Upper lobe of right lung (tissue), 1 donor: ENCODE measurements at regions not wholly inside any gene's neighbourhood (a gene's known extent, or its start where the extent isn't known, plus 50 kb on each side); places are given as distances from the start of the nearest gene placed in this dataset.

Experiments
- ATAC-seq: fragments of 200-7000 bp; cut with Tn5 transposase; one replicate; pipeline ENCODE4 v1.9.1; 2020; ENCODE audit warnings: mild to moderate bottlenecking, moderate library complexity
- DNase-seq: peaks from one replicate; pipeline ENCODE4 v3.0.0-alpha.2; 2020
- H3K27ac ChIP-seq: fragments of 200-600 bp; one replicate; pipeline ENCODE4 v1.8.0; 2022
- H3K27me3 ChIP-seq: fragments of 200-600 bp; one replicate; pipeline ENCODE4 v1.8.0; 2022; ENCODE audit warnings: mild to moderate bottlenecking
- H3K36me3 ChIP-seq: fragments of 200-600 bp; one replicate; pipeline ENCODE4 v1.8.0; 2022
- H3K4me1 ChIP-seq: fragments of 200-600 bp; one replicate; pipeline ENCODE4 v1.8.0; 2022
- H3K4me3 ChIP-seq: fragments of 200-600 bp; one replicate; pipeline ENCODE4 v1.8.0; 2022; ENCODE audit warnings: mild to moderate bottlenecking
- H3K9me3 ChIP-seq: fragments of 200-600 bp; one replicate; pipeline ENCODE4 v1.8.0; 2022
- CTCF ChIP-seq: fragments of 200-600 bp; IDR thresholded peaks from one replicate; pipeline ENCODE4 v1.8.0; 2022; ENCODE audit warnings: antibody characterized with exemption
- intact Hi-C: fragments of 100-400 bp; cut with DNase I; formaldehyde crosslinking; loops from one replicate; pipeline ENCODE4 v1.11.0; 2022
- donor health status: DM: no; HTN: yes; CAD: no; lungs with severe emphysema.

GRCh38 chr2:196434217-196434616, 205.3 kb upstream of the CCDC150 start:
- no peak for DNase-seq
- Histone ChIP-seq H3K4me1 (peaks cover 8% of the 10 kb centered on the region), H3K27ac (no peak overlapping the region), H3K9me3 (no peaks in the 10 kb centered on the region), H3K4me3 (no peak overlapping the region), H3K36me3 (no peaks in the 10 kb centered on the region), H3K27me3 (no peaks in the 10 kb centered on the region)
- intact Hi-C loops, result no loop called here
- ATAC-seq, result peak; percentile 43
- TF ChIP-seq CTCF, result no peak

- H3K27me3 ChIP-seq, result no peaks in the 10 kb centered on the region
- no peak for TF ChIP-seq CTCF
- H3K9me3 ChIP-seq, result no peaks in the 10 kb centered on the region
- DNase-seq, result no peak
- H3K4me1 ChIP-seq, result peaks cover 8% of the 10 kb centered on the region
- no peak overlapping the region for H3K27ac ChIP-seq
- no peaks in the 10 kb centered on the region for H3K36me3 ChIP-seq
- intact Hi-C loops, result no loop called here
- no peak overlapping the region for H3K4me3 ChIP-seq
- ATAC-seq, result no peak
Measured at GRCh38 chr2:196435189-196435588, 204.3 kb upstream of the CCDC150 start.

- DNase-seq (no peak), ATAC-seq (no peak)
- no peaks in the 10 kb centered on the region for H3K27me3 ChIP-seq
- peaks cover 8% of the 10 kb centered on the region for H3K4me1 ChIP-seq
- H3K4me3 ChIP-seq, result no peak overlapping the region
- no peak overlapping the region for H3K27ac ChIP-seq
- TF ChIP-seq CTCF, result no peak
- H3K9me3 ChIP-seq, result no peaks in the 10 kb centered on the region
- no peaks in the 10 kb centered on the region for H3K36me3 ChIP-seq
- intact Hi-C loops, result no loop called here
Measured at GRCh38 chr2:196437626-196438025, 201.9 kb upstream of the CCDC150 start.

- no peaks in the 10 kb centered on the region for H3K27me3 ChIP-seq
Measured at GRCh38 chr2:196439760-196440159, 199.8 kb upstream of the CCDC150 start.

GRCh38 chr2:196440413-196440812, 199.1 kb upstream of the CCDC150 start:
- Histone ChIP-seq H3K27me3 (no peaks in the 10 kb centered on the region), H3K4me3 (no peak overlapping the region), H3K9me3 (no peaks in the 10 kb centered on the region), H3K4me1 (no peaks in the 10 kb centered on the region), H3K27ac (no peak overlapping the region), H3K36me3 (no peaks in the 10 kb centered on the region)
- no peak for DNase-seq
- intact Hi-C loops, result no loop called here
- no peak for ATAC-seq
- TF ChIP-seq CTCF, result no peak

More at GRCh38 chr2:196439760-196440159, 199.8 kb upstream of the CCDC150 start:
- no peak for TF ChIP-seq CTCF
- H3K4me1 ChIP-seq, result peaks cover 5% of the 10 kb centered on the region
- no peak for DNase-seq
- no peak overlapping the region for H3K27ac ChIP-seq
- intact Hi-C loops, result no loop called here
- no peak overlapping the region for H3K4me3 ChIP-seq
- H3K36me3 ChIP-seq, result no peaks in the 10 kb centered on the region
- no peak for ATAC-seq
- H3K9me3 ChIP-seq, result no peaks in the 10 kb centered on the region

GRCh38 chr2:196441527-196441926, 198.0 kb upstream of the CCDC150 start:
- H3K4me3 ChIP-seq, result no peak overlapping the region
- no peak overlapping the region for H3K27ac ChIP-seq
- intact Hi-C loops, result no loop called here
- ATAC-seq (no peak), DNase-seq (no peak)
- no peaks in the 10 kb centered on the region for H3K4me1 ChIP-seq
- no peaks in the 10 kb centered on the region for H3K36me3 ChIP-seq
- no peaks in the 10 kb centered on the region for H3K27me3 ChIP-seq
- no peaks in the 10 kb centered on the region for H3K9me3 ChIP-seq
- TF ChIP-seq CTCF, result no peak
